Sigmoid colon (tissue), 4 donors: ENCODE measurements at regions not wholly inside any gene's neighbourhood (a gene's known extent, or its start where the extent isn't known, plus 50 kb on each side); places are given as distances from the start of the nearest gene placed in this dataset.

Experiments
- CTCF ChIP-seq, 4 experiments: fragments of 450-650 bp in 3 of 4; fragments of 200-600 bp in 1 of 4; IDR thresholded peaks; one replicate each; pipeline ENCODE4 v1.5.1; 2016 to 2019; ENCODE audit warnings: antibody characterized with exemption in 4 of 4, mild to moderate bottlenecking in 3 of 4, moderate library complexity in 2 of 4
- EP300 ChIP-seq, 4 donors: sonication (generic); formaldehyde crosslinking; IDR thresholded peaks; one replicate each; pipeline ENCODE4 v1.6.1; 2017; ENCODE audit warnings: antibody characterized with exemption in 4 of 4
- POLR2AphosphoS5 ChIP-seq, 4 donors: sonication (generic); formaldehyde crosslinking; IDR thresholded peaks; one replicate each; pipeline ENCODE4 v1.6.1; 2017; ENCODE audit warnings: antibody characterized with exemption in 4 of 4

GRCh38 chr4:164384416-164384815, 369.5 kb upstream of the SMIM31 start:
- TF ChIP-seq CTCF (IDR thresholded peaks at IDR 0.05) (no peak), EP300 (IDR thresholded peaks at IDR 0.05) (no peak), POLR2AphosphoS5 (IDR thresholded peaks at IDR 0.05) (no peak)
